ENCODE measurements at regions not wholly inside any gene's neighbourhood (a gene's known extent, or its start where the extent isn't known, plus 50 kb on each side); places are given as distances from the start of the nearest gene placed in this dataset.

DNA sequence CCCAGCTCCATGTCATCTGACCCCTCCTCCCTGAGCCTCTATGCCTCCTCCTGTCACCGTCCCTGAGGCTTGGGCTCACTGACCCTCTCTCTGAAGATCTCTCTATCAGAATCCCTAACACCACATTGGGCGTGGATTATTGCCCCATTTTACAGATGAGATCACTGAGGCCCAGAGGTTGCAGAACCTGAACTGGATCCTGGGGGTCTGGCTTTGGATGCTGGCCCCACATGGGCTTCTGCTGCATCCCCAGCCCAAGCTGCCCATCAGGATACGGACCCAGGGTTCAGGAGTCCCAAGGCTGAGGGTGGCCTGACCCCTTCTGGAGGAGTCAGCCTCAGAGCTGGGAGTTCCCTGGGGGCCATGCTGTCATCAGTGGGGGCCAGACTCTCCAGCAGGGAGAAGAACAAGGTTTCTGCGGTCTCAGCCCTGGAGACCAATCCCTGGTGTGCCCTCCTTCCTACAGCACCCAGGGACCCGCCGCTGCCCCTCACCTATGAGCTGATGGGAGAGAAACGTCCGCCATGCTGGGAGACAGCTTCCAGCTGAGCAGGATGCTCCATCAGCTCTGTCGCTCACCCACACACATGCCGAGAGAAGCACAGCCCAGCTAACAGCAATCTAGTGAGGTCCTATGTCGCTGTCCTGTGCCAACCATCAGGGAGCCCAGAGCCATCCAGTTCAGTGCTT is 273.1 kb downstream of the UACA start:
- no peaks in the 10 kb centered on the region for H3K36me3 ChIP-seq (ENCODE audit: low read depth, missing control alignments)
- 90 to 94% methylated on average over 9 to 11 of the region's 11 CpGs for WGBS, 2 donors
- intact Hi-C loops (cut with DNase I; ENCODE audit: low total_unique reads): no loop called here
- no peaks in the 10 kb centered on the region for H3K4me1 ChIP-seq
- H3K27me3 ChIP-seq: no peaks in the 10 kb centered on the region
- no peak for TF ChIP-seq POLR2A (IDR thresholded peaks at IDR 0.05)
- TF ChIP-seq, protein P1, sequence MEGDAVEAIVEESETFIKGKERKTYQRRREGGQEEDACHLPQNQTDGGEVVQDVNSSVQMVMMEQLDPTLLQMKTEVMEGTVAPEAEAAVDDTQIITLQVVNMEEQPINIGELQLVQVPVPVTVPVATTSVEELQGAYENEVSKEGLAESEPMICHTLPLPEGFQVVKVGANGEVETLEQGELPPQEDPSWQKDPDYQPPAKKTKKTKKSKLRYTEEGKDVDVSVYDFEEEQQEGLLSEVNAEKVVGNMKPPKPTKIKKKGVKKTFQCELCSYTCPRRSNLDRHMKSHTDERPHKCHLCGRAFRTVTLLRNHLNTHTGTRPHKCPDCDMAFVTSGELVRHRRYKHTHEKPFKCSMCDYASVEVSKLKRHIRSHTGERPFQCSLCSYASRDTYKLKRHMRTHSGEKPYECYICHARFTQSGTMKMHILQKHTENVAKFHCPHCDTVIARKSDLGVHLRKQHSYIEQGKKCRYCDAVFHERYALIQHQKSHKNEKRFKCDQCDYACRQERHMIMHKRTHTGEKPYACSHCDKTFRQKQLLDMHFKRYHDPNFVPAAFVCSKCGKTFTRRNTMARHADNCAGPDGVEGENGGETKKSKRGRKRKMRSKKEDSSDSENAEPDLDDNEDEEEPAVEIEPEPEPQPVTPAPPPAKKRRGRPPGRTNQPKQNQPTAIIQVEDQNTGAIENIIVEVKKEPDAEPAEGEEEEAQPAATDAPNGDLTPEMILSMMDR (IDR thresholded peaks at IDR 0.05): no peak
- H3K9me3 ChIP-seq: no peaks in the 10 kb centered on the region
- no peak for DNase-seq
- no peak overlapping the region for H3K4me3 ChIP-seq
- no peak overlapping the region for H3K27ac ChIP-seq

DNA sequence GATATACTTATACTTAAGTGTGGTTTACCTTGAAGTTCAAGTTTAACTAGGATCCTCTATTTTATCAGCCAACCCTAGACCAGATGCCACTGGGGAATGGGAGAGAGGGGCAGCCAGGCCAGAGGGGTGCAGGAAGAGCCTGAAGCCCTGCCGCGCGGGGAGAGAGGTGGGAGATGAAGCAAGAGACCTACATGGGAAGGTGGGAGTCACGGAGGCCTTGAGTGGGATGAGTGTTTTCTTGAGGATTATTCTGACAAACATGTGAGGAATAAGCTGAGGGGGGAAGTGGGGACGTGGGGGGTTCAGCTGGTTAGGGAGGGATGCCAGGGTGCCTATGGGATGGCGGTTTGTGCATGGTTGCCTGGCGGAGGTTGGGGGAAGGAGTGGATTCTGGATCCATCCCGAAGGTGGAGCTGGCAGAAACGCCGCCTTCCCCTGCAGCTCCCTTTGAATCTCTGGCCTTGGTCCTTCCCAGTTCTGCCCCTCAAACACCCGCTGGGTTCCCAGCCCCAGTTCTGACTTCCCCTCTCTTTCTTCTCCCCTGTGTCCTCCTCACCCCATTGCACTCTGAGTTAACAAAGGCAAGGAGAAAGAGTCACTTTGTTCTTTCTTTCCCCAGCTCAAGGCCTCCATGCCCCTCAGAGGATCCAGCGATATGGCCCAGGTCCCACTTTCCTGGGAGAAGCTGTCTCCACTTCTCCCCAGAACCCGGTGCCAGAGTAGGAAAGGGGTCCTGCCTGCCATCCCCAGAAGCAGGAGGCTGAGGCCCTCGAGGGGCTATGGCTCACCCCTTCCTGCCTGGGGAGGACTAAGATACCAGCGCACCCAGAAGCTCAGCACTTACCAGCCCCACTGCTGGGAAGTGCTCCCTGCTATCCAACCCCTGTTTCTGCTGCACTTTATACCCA is 274.2 kb downstream of the UACA start:
- no peaks in the 10 kb centered on the region for H3K9me3 ChIP-seq
- WGBS, 2 donors: 73 to 75% methylated on average over 15 of the region's 15 CpGs
- TF ChIP-seq POLR2A (IDR thresholded peaks at IDR 0.05): no peak
- TF ChIP-seq, protein P1 (IDR thresholded peaks at IDR 0.05): no peak
- H3K27ac ChIP-seq: no peak overlapping the region
- no peak for DNase-seq
- H3K36me3 ChIP-seq (ENCODE audit: low read depth, missing control alignments): no peaks in the 10 kb centered on the region
- intact Hi-C loops (cut with DNase I; ENCODE audit: low total_unique reads): no loop called here
- H3K4me3 ChIP-seq: no peak overlapping the region
- no peaks in the 10 kb centered on the region for H3K27me3 ChIP-seq
- H3K4me1 ChIP-seq: no peaks in the 10 kb centered on the region

DNA sequence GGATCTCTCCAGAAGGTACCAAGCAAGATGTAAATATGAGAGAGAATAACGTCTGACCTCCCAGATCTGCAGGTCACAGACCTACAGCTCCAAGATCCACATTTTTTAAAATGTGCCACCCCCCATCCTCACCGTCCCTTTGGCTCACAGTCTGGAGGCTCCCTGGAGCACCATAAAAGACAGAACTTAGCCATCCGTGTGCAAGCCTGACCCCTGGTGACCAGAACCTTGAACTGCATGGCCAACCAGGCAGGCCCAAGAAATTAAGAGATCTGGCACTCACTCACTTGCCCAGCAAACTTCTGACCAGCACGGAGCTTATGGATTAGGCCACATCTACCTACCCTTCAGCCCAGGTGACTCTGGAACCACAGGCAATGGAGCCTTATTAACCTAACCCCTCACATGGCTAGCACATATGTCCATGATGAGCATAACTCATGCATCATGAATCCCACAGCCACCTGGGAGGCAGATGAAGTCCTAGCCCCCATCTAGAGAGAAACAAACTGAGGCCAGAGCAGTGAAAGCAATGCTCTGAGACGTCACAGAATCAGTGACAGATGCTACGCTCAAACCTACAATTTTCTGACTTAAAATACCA is 275.3 kb downstream of the UACA start:
- no peak overlapping the region for H3K27ac ChIP-seq
- H3K4me1 ChIP-seq: no peaks in the 10 kb centered on the region
- DNase-seq: peak; percentile 81
- H3K9me3 ChIP-seq: no peaks in the 10 kb centered on the region
- H3K4me3 ChIP-seq: no peak overlapping the region
- H3K27me3 ChIP-seq: no peaks in the 10 kb centered on the region
- WGBS, 2 donors: 47 to 59% methylated on average over 6 of the region's 6 CpGs
- no peaks in the 10 kb centered on the region for H3K36me3 ChIP-seq (ENCODE audit: low read depth, missing control alignments)
- TF ChIP-seq POLR2A (IDR thresholded peaks at IDR 0.05): no peak
- TF ChIP-seq, protein P1 (IDR thresholded peaks at IDR 0.05): peak; percentile 85 to 92 (median 90)
- intact Hi-C loops (cut with DNase I; ENCODE audit: low total_unique reads): no loop called here

DNA sequence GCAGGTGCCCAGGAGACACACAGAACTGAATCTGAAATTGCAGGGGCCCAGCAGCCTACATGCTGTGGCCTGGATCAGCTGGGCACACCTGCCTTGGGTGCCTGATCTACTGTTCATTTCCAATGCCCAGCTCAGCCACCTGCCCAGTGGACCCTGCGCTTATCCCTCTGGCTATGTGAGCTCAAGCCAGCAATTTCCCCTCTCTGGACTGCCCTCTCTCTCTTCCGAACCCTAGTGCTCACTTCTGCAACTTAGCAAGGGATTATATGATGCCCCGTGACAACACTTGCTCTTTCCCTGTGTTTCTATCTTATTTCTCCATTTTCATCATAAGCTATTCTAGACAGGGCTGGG is 276.0 kb downstream of the UACA start:
- DNase-seq: no peak
- TF ChIP-seq POLR2A (IDR thresholded peaks at IDR 0.05): no peak
- intact Hi-C loops (cut with DNase I; ENCODE audit: low total_unique reads): no loop called here
- no peaks in the 10 kb centered on the region for H3K27me3 ChIP-seq
- no peaks in the 10 kb centered on the region for H3K4me1 ChIP-seq
- no peak overlapping the region for H3K27ac ChIP-seq
- no peaks in the 10 kb centered on the region for H3K9me3 ChIP-seq
- H3K4me3 ChIP-seq: no peak overlapping the region
- H3K36me3 ChIP-seq (ENCODE audit: low read depth, missing control alignments): no peaks in the 10 kb centered on the region
- whole genome bisulfite sequencing, 2 donors: 88 to 89% methylated on average over 3 of the region's 3 CpGs
